ENCODE measurements at regions not wholly inside any gene's neighbourhood (a gene's known extent, or its start where the extent isn't known, plus 50 kb on each side); places are given as distances from the start of the nearest gene placed in this dataset.

- Mint-ChIP-seq H3K27me3 (ENCODE audit: insufficient read depth, unreplicated experiment) (peaks cover 18% of the 10 kb centered on the region), H3K4me1 (ENCODE audit: low read depth, unreplicated experiment) (no peaks in the 10 kb centered on the region), H3K36me3 (ENCODE audit: insufficient read depth, unreplicated experiment) (no peaks in the 10 kb centered on the region), H3K4me3 (ENCODE audit: unreplicated experiment) (no peak overlapping the region), H3K9me3 (ENCODE audit: unreplicated experiment) (no peaks in the 10 kb centered on the region), H3K27ac (ENCODE audit: unreplicated experiment) (no peak overlapping the region)
- no peaks in the 10 kb centered on the region for H3K9me3 ChIP-seq
- no peaks in the 10 kb centered on the region; the same call in 1 of the 2 replicates for H3K27me3 ChIP-seq (replicated peaks; ENCODE audit: control insufficient read depth, insufficient read depth, low read length)
- CTCF ChIA-PET: interaction anchor here (0.6 kb wide), 1 partner anchor 151 kb away, joined by 4 read pairs; no protein-coding TSS in a partner anchor
- intact Hi-C loops (cut with micrococcal nuclease; ENCODE audit: unreplicated experiment): no loop called here
- no peak for TF ChIP-seq CTCF (IDR thresholded peaks at IDR 0.05; ENCODE audit: insufficient read depth in 1 of 2, low read depth in 1 of 2, low read length in 1 of 2, severe bottlenecking in 1 of 2, unreplicated experiment in 1 of 2)
- no peaks in the 10 kb centered on the region for H3K4me1 ChIP-seq
- H3K4me3 ChIP-seq (ENCODE audit: low read depth, low read length): no peak overlapping the region
- no peak for DNase-seq
- POLR2A ChIA-PET: no interaction called here
- no peaks in the 10 kb centered on the region for H3K36me3 ChIP-seq (ENCODE audit: control insufficient read depth, insufficient read depth, low read length)
- BruUV-seq (replicated peaks): no TSS peak
These were observed 222.1 kb upstream of the SOX14 start for GRCh38 chr3:137542049-137542448.

GRCh38 chr3:137554242-137554641 is 209.9 kb upstream of the SOX14 start:
- H3K4me1 Mint-ChIP-seq (ENCODE audit: low read depth, unreplicated experiment): no peaks in the 10 kb centered on the region
- POLR2A ChIA-PET: no interaction called here

GRCh38 chr3:137568880-137569279 is 195.2 kb upstream of the SOX14 start:
- no peak overlapping the region for H3K4me3 ChIP-seq (ENCODE audit: low read depth, low read length)
- no peaks in the 10 kb centered on the region for H3K4me1 ChIP-seq
- no TSS peak for BruUV-seq (replicated peaks)
- Mint-ChIP-seq H3K4me1 (ENCODE audit: low read depth, unreplicated experiment) (no peaks in the 10 kb centered on the region), H3K27ac (ENCODE audit: unreplicated experiment) (no peak overlapping the region), H3K36me3 (ENCODE audit: insufficient read depth, unreplicated experiment) (no peaks in the 10 kb centered on the region), H3K27me3 (ENCODE audit: insufficient read depth, unreplicated experiment) (peaks cover 20% of the 10 kb centered on the region), H3K4me3 (ENCODE audit: unreplicated experiment) (no peak overlapping the region), H3K9me3 (ENCODE audit: unreplicated experiment) (no peaks in the 10 kb centered on the region)
- no peaks in the 10 kb centered on the region; the same call in 1 of the 2 replicates for H3K9me3 ChIP-seq
- no peak for DNase-seq
- no peaks in the 10 kb centered on the region for H3K36me3 ChIP-seq (ENCODE audit: control insufficient read depth, insufficient read depth, low read length)
- H3K27me3 ChIP-seq (replicated peaks; ENCODE audit: control insufficient read depth, insufficient read depth, low read length): no peaks in the 10 kb centered on the region
- ChIA-PET POLR2A (no interaction called here), CTCF (no interaction called here)
- no peak for TF ChIP-seq CTCF (IDR thresholded peaks at IDR 0.05; ENCODE audit: insufficient read depth in 1 of 2, low read depth in 1 of 2, low read length in 1 of 2, severe bottlenecking in 1 of 2, unreplicated experiment in 1 of 2)
- intact Hi-C loops (cut with micrococcal nuclease; ENCODE audit: unreplicated experiment): no loop called here

More at GRCh38 chr3:137554242-137554641, 209.9 kb upstream of the SOX14 start:
- H3K27me3 Mint-ChIP-seq (ENCODE audit: insufficient read depth, unreplicated experiment): peaks cover 18% of the 10 kb centered on the region
- H3K9me3 Mint-ChIP-seq (ENCODE audit: unreplicated experiment): no peaks in the 10 kb centered on the region
- H3K36me3 ChIP-seq (ENCODE audit: control insufficient read depth, insufficient read depth, low read length): no peaks in the 10 kb centered on the region
- no peak for TF ChIP-seq CTCF (IDR thresholded peaks at IDR 0.05; ENCODE audit: insufficient read depth in 1 of 2, low read depth in 1 of 2, low read length in 1 of 2, severe bottlenecking in 1 of 2, unreplicated experiment in 1 of 2)
- no peak overlapping the region for H3K27ac Mint-ChIP-seq (ENCODE audit: unreplicated experiment)
- H3K4me3 ChIP-seq (ENCODE audit: low read depth, low read length): no peak overlapping the region
- H3K9me3 ChIP-seq: no peaks in the 10 kb centered on the region
- no peak overlapping the region for H3K4me3 Mint-ChIP-seq (ENCODE audit: unreplicated experiment)
- DNase-seq: no peak
- CTCF ChIA-PET: no interaction called here
- BruUV-seq (replicated peaks): no TSS peak
- intact Hi-C loops (cut with micrococcal nuclease; ENCODE audit: unreplicated experiment): no loop called here
- no peaks in the 10 kb centered on the region for H3K36me3 Mint-ChIP-seq (ENCODE audit: insufficient read depth, unreplicated experiment)
- H3K4me1 ChIP-seq: no peaks in the 10 kb centered on the region
- H3K27me3 ChIP-seq (replicated peaks; ENCODE audit: control insufficient read depth, insufficient read depth, low read length): no peaks in the 10 kb centered on the region

All from Caco-2 (cell line).